Liver (tissue), 8 donors: ENCODE measurements at regions not wholly inside any gene's neighbourhood (a gene's known extent, or its start where the extent isn't known, plus 50 kb on each side); places are given as distances from the start of the nearest gene placed in this dataset.

Source experiments
- DNase-seq: peaks from one replicate; pipeline ENCODE4 v3.0.0-alpha.2; 2017; ENCODE audit warnings: low spot score
- H3K27ac ChIP-seq, 2 donors: one replicate each; pipeline ENCODE4 v1.7.0; 2013; ENCODE audit warnings: inconsistent platforms in 2 of 2, low read length in 2 of 2, control low read depth in 1 of 2, low read depth in 1 of 2, mild to moderate bottlenecking in 1 of 2
- H3K27me3 ChIP-seq, 4 donors: one replicate each; pipeline versions ENCODE4 v1.6.1 to v1.7.0; 2013; ENCODE audit warnings: low read length in 3 of 4, inconsistent platforms in 1 of 4, mild to moderate bottlenecking in 1 of 4, moderate library complexity in 1 of 4; ENCODE audit not compliant: control insufficient read depth in 4 of 4, insufficient read depth in 4 of 4
- H3K36me3 ChIP-seq, 4 donors: one replicate each; pipeline versions ENCODE4 v1.6.1 to v1.7.0; 2013; ENCODE audit warnings: low read length in 3 of 4, mild to moderate bottlenecking in 3 of 4, low read depth in 1 of 4, moderate library complexity in 1 of 4; ENCODE audit not compliant: control insufficient read depth in 4 of 4, insufficient read depth in 3 of 4
- H3K4me1 ChIP-seq, 4 donors: one replicate each; pipeline versions ENCODE4 v1.6.1 to v1.7.0; 2013; ENCODE audit warnings: low read length in 3 of 4, mild to moderate bottlenecking in 3 of 4, moderate library complexity in 1 of 4; ENCODE audit not compliant: control insufficient read depth in 4 of 4, insufficient read depth in 4 of 4
- H3K4me3 ChIP-seq, 3 donors: one replicate each; pipeline versions ENCODE4 v1.6.1 to v1.7.0; 2013; ENCODE audit warnings: low read length in 3 of 3, control low read depth in 1 of 3, low read depth in 1 of 3, mild to moderate bottlenecking in 1 of 3
- H3K9ac ChIP-seq, 2 donors: one replicate each; pipeline ENCODE4 v1.7.0; 2013; ENCODE audit warnings: low read length in 2 of 2, mild to moderate bottlenecking in 2 of 2, moderate library complexity in 2 of 2, control low read depth in 1 of 2, low read depth in 1 of 2
- H3K9me3 ChIP-seq, 4 donors: one replicate each; pipeline versions ENCODE4 v1.6.1 to v1.7.0; 2013; ENCODE audit warnings: low read length in 3 of 4; ENCODE audit not compliant: control insufficient read depth in 4 of 4
- CTCF ChIP-seq: fragments of 150-350 bp; IDR thresholded peaks from 2 replicates; pipeline ENCODE4 v1.5.1; 2017; ENCODE audit warnings: improper control_type of control experiment, low read depth, low read length; ENCODE audit not compliant: missing input control
- EGR1 ChIP-seq, 2 donors: IDR thresholded peaks; 2 replicates each; pipeline ENCODE4 v1.6.1; 2016 to 2018; ENCODE audit warnings: antibody characterized with exemption in 2 of 2, low read depth in 2 of 2
- FOXA2 ChIP-seq: IDR thresholded peaks from 2 replicates; pipeline ENCODE4 v1.6.1; 2016; ENCODE audit warnings: antibody characterized with exemption
- GABPA ChIP-seq, 2 donors: IDR thresholded peaks in 1 of 2; conservative IDR thresholded peaks in 1 of 2; 2 replicates each; pipeline ENCODE4 v1.6.1; 2016; ENCODE audit warnings: antibody characterized with exemption in 2 of 2, mild to moderate bottlenecking in 1 of 2, moderate library complexity in 1 of 2
- HNF4A ChIP-seq, 2 donors: conservative IDR thresholded peaks; 2 replicates each; pipeline ENCODE4 v1.6.1; 2016; ENCODE audit warnings: antibody characterized with exemption in 2 of 2, mild to moderate bottlenecking in 2 of 2
- HNF4G ChIP-seq: IDR thresholded peaks from 2 replicates; pipeline ENCODE4 v1.6.1; 2016; ENCODE audit warnings: antibody characterized with exemption
- JUND ChIP-seq, 2 donors: IDR thresholded peaks; 2 replicates each; pipeline ENCODE4 v1.6.1; 2016; ENCODE audit warnings: antibody characterized with exemption in 2 of 2
- MAX ChIP-seq: IDR thresholded peaks from 2 replicates; pipeline ENCODE4 v1.6.1; 2016; ENCODE audit warnings: antibody characterized with exemption
- NR2F2 ChIP-seq: IDR thresholded peaks from 2 replicates; pipeline ENCODE4 v1.6.1; 2016; ENCODE audit warnings: antibody characterized with exemption
- RAD21 ChIP-seq, 2 donors: IDR thresholded peaks; 2 replicates each; pipeline ENCODE4 v1.6.1; 2016; ENCODE audit warnings: antibody characterized with exemption in 2 of 2, mild to moderate bottlenecking in 2 of 2
- REST ChIP-seq: IDR thresholded peaks from 2 replicates; pipeline ENCODE4 v1.6.1; 2016; ENCODE audit warnings: antibody characterized with exemption, mild to moderate bottlenecking
- RXRA ChIP-seq, 2 donors: IDR thresholded peaks; 2 replicates each; pipeline ENCODE4 v1.6.1; 2017 to 2018; ENCODE audit warnings: antibody characterized with exemption in 2 of 2, mild to moderate bottlenecking in 1 of 2
- TAF1 ChIP-seq: conservative IDR thresholded peaks from 2 replicates; pipeline ENCODE4 v1.6.1; 2016; ENCODE audit warnings: antibody characterized with exemption, mild to moderate bottlenecking
- YY1 ChIP-seq: IDR thresholded peaks from 2 replicates; pipeline ENCODE4 v1.6.1; 2016; ENCODE audit warnings: antibody characterized with exemption, mild to moderate bottlenecking
- ZBTB33 ChIP-seq: IDR thresholded peaks from 2 replicates; pipeline ENCODE4 v1.6.1; 2016; ENCODE audit warnings: antibody characterized with exemption
- WGBS: extraction: QIAGEN DNeasy Blood & Tissue Kit; methylation state at CpG from one replicate; pipeline ENCODE4 v1.1.7; 2013; 5-methylcytosine and 5-hydroxymethylcytosine counted together
- donor health status: healthy.
- donor health status: healthy.
- donor health status: healthy.
- donor health status: healthy.
- donor health status: healthy.

- H3K9me3 ChIP-seq = no peaks in the 10 kb centered on the region
- no peak for TF ChIP-seq HNF4G
- TF ChIP-seq HNF4A (conservative IDR thresholded peaks at IDR 0.05) = no peak
- no peak for TF ChIP-seq FOXA2
- no peak for TF ChIP-seq YY1
- no peak for TF ChIP-seq RXRA (IDR thresholded peaks at IDR 0.05)
- TF ChIP-seq JUND (IDR thresholded peaks at IDR 0.05) = no peak
- no peak for TF ChIP-seq REST
- no peak for TF ChIP-seq CTCF
- no peak for TF ChIP-seq GABPA (IDR thresholded peaks at IDR 0.05 in 1 of 2, conservative IDR thresholded peaks at IDR 0.05 in 1 of 2)
- TF ChIP-seq TAF1 = no peak
- no peak overlapping the region for H3K4me3 ChIP-seq
- WGBS = 91% methylated on average over 5 of the region's 5 CpGs
- H3K9ac ChIP-seq = no peak overlapping the region
- no peak overlapping the region for H3K27ac ChIP-seq
- H3K27me3 ChIP-seq = no peaks in the 10 kb centered on the region
- no peak for DNase-seq
- H3K36me3 ChIP-seq = no peaks in the 10 kb centered on the region
- peaks cover 0 to 3% (median 2%) of the 10 kb centered on the region in 4 donors for H3K4me1 ChIP-seq
Observed at GRCh38 chr14:31960039-31960438, 117.1 kb upstream of the ARHGAP5 start.

- Histone ChIP-seq H3K27ac (no peak overlapping the region), H3K27me3 (no peaks in the 10 kb centered on the region), H3K9me3 (no peaks in the 10 kb centered on the region), H3K9ac (no peak overlapping the region), H3K4me1 (peaks cover 2 to 10% (median 5%) of the 10 kb centered on the region in 4 donors), H3K36me3 (no peaks in the 10 kb centered on the region), H3K4me3 (no peak overlapping the region)
- 92% methylated on average over 3 of the region's 3 CpGs for WGBS
- no peak for DNase-seq
- TF ChIP-seq EGR1 (IDR thresholded peaks at IDR 0.05; ENCODE audit: low read depth in 2 of 2) = no peak
- no peak for TF ChIP-seq JUND (IDR thresholded peaks at IDR 0.05)
- TF ChIP-seq ZBTB33 = no peak
- no peak for TF ChIP-seq RAD21 (IDR thresholded peaks at IDR 0.05)
- TF ChIP-seq MAX = no peak
- no peak for TF ChIP-seq HNF4A (conservative IDR thresholded peaks at IDR 0.05)
- TF ChIP-seq TAF1 = no peak
- TF ChIP-seq YY1 = no peak
- no peak for TF ChIP-seq HNF4G
- TF ChIP-seq CTCF = no peak
- TF ChIP-seq REST = no peak
- no peak for TF ChIP-seq RXRA (IDR thresholded peaks at IDR 0.05)
- TF ChIP-seq NR2F2 = no peak
Observed at GRCh38 chr14:31961896-31962295, 115.2 kb upstream of the ARHGAP5 start.
